PFSK-1 (cell line): ENCODE measurements at regions not wholly inside any gene's neighbourhood (a gene's known extent, or its start where the extent isn't known, plus 50 kb on each side); places are given as distances from the start of the nearest gene placed in this dataset.

Experiments used
- FOXP2 ChIP-seq: optimal IDR thresholded peaks from 2 replicates; pipeline ENCODE3; 2011; ENCODE audit warnings: borderline replicate concordance, control low read depth, inconsistent platforms; ENCODE audit not compliant: insufficient read depth; ENCODE audit errors: extremely low read length, extremely low read depth
- POLR2AphosphoS5 ChIP-seq: IDR thresholded peaks from 2 replicates; pipeline ENCODE4 v1.6.1; 2012; ENCODE audit warnings: low read depth, mild to moderate bottlenecking, control low read depth, low read length, moderate library complexity
- SIN3A ChIP-seq: IDR thresholded peaks from 2 replicates; pipeline ENCODE4 v1.6.1; 2012; ENCODE audit warnings: mild to moderate bottlenecking, low read length, moderate library complexity, borderline replicate concordance; ENCODE audit not compliant: insufficient read depth
- TAF1 ChIP-seq: IDR thresholded peaks from 2 replicates; pipeline ENCODE4 v1.6.1; 2012; ENCODE audit warnings: low read length, control low read depth, borderline replicate concordance; ENCODE audit not compliant: insufficient read depth
- TF ChIP-seq, protein P1 (sequence below), 2 experiments: IDR thresholded peaks; 2 replicates each; pipeline versions ENCODE4 v1.6.1 to v1.8.0; 2011 to 2012; ENCODE audit warnings: low read depth in 2 of 2, low read length in 2 of 2, control low read depth in 1 of 2, inconsistent platforms in 1 of 2, mild to moderate bottlenecking in 1 of 2, moderate library complexity in 1 of 2; ENCODE audit not compliant: insufficient read depth in 1 of 2

DNA sequence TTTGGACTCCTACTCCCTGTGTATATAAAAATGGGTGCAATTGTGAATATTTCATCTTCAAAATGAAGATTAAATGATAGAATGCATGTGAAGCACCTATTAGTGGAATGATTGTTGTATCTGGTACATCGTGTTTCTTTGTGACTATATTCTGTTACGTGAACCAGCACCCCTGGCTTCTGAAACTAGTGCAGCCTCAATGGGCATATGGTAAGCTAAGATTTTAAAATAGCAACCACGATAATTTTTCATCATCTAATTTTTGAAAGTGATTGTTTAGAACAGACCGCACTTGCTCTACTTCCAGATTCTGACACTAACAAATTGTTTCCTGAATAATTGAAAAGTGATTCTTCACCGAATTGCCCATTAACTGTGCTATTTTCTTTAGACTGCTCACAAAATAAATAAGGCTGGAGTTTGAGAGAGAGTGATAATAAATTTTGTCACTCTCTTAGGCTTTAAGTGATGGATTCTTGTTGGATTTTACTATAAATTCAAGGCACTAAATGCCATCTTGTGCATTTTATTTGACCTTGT, 806.1 kb upstream of the LRATD1 start:
- TF ChIP-seq TAF1 (no peak), SIN3A (no peak), POLR2AphosphoS5 (no peak), FOXP2 (no peak)
- TF ChIP-seq, protein P1, sequence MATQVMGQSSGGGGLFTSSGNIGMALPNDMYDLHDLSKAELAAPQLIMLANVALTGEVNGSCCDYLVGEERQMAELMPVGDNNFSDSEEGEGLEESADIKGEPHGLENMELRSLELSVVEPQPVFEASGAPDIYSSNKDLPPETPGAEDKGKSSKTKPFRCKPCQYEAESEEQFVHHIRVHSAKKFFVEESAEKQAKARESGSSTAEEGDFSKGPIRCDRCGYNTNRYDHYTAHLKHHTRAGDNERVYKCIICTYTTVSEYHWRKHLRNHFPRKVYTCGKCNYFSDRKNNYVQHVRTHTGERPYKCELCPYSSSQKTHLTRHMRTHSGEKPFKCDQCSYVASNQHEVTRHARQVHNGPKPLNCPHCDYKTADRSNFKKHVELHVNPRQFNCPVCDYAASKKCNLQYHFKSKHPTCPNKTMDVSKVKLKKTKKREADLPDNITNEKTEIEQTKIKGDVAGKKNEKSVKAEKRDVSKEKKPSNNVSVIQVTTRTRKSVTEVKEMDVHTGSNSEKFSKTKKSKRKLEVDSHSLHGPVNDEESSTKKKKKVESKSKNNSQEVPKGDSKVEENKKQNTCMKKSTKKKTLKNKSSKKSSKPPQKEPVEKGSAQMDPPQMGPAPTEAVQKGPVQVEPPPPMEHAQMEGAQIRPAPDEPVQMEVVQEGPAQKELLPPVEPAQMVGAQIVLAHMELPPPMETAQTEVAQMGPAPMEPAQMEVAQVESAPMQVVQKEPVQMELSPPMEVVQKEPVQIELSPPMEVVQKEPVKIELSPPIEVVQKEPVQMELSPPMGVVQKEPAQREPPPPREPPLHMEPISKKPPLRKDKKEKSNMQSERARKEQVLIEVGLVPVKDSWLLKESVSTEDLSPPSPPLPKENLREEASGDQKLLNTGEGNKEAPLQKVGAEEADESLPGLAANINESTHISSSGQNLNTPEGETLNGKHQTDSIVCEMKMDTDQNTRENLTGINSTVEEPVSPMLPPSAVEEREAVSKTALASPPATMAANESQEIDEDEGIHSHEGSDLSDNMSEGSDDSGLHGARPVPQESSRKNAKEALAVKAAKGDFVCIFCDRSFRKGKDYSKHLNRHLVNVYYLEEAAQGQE (IDR thresholded peaks at IDR 0.05; ENCODE audit: insufficient read depth in 1 of 2, low read depth in 2 of 2, low read length in 2 of 2) = no peak

DNA sequence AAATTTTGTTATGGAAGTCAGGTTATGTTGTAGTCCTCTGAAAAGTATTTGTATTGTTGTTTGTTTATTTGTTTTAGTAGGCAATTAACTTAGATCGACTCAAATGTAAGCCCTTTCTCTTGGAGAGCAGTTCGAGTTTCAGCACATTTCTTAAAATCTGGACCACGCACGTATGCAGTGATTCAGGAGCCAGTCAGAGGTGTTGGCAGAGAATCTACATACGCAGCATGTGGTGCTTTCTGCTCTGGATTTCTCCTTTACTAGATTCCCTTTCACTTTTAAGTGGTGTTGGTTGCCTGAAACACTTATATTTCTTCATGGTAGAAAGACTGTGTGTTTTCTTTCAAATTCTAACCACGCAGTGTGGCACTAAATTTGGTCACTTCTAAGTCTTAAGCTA, 773.9 kb upstream of the LRATD1 start:
- no peak for TF ChIP-seq TAF1
- no peak for TF ChIP-seq FOXP2
- no peak for TF ChIP-seq SIN3A
- TF ChIP-seq, protein P1 (IDR thresholded peaks at IDR 0.05; ENCODE audit: insufficient read depth in 1 of 2, low read depth in 2 of 2, low read length in 2 of 2) = no peak
- no peak for TF ChIP-seq POLR2AphosphoS5

DNA sequence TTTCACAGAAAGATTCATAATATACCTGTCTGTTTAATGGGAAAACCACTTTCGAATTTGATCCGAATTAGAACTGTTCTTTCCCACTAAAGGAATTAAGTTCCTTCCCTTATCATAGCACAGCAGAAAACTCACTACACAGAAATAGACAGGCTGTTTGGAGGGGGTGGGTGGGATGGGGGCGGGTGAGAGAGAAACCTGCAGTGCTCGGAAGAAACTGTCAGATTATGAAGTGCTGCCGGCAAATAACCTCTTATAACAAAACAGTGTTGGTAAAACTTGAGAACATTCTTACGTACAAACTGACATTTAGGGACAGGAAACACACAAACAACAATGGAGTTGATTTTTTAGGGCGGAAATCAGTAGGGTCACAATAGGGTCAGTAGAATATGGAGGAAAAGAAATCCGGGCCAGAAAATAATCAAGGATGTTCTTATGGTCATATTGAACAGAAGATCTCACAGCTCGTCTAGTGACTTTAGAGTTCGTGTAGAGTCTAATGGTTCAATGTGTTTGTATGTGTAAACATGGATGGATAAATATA, 756.0 kb upstream of the LRATD1 start:
- TF ChIP-seq SIN3A = no peak
- no peak for TF ChIP-seq FOXP2
- TF ChIP-seq, protein P1 (IDR thresholded peaks at IDR 0.05; ENCODE audit: insufficient read depth in 1 of 2, low read depth in 2 of 2, low read length in 2 of 2) = no peak
- TF ChIP-seq TAF1 = no peak
- TF ChIP-seq POLR2AphosphoS5 = no peak

DNA sequence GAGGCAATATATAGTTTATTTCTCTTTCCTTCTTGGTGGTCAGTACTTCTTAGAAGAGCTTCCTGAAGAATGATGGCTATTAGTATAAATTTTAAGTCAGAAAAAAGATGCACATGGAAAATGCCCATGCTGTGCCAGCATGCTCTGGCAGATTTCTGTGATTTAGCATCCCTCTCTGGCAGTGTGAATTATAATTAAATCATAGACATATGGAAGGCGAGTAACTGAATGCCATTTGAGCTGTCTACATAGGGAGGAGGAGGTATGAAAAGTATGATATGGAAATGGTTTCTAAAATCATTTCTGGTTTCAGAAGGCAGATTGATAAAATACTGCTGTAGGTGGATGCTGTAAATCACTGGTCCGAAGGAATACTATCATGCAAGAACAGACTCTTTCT, 754.9 kb upstream of the LRATD1 start:
- TF ChIP-seq SIN3A (no peak), FOXP2 (no peak)
- TF ChIP-seq, protein P1 (IDR thresholded peaks at IDR 0.05; ENCODE audit: insufficient read depth in 1 of 2, low read depth in 2 of 2, low read length in 2 of 2) = no peak
